Panc1 (cell line): ENCODE measurements at regions not wholly inside any gene's neighbourhood (a gene's known extent, or its start where the extent isn't known, plus 50 kb on each side); places are given as distances from the start of the nearest gene placed in this dataset.

Experiments
- ATAC-seq: fragments of 200-7000 bp; cut with Tn5 transposase; 2 replicates; pipeline ENCODE4 v1.9.1; 2020; ENCODE audit warnings: mild to moderate bottlenecking, moderate library complexity
- BruUV-seq: library from RNA; stranded (reverse); fragments of 400-500 nt; replicated peaks from 2 replicates; lab custom pipeline; 2021; lab: Mats Ljungman, UMichigan
- CTCF ChIA-PET: fragments of 300-600 bp; sonication (Branson Sonifier 250); formaldehyde crosslinking; loops from one replicate; lab custom pipeline; 2022; ENCODE audit warnings: antibody characterized with exemption; lab: Charles Lee
- POLR2A ChIA-PET: fragments of 300-600 bp; sonication (Branson Sonifier 250); formaldehyde crosslinking; loops from one replicate; lab custom pipeline; 2022; ENCODE audit warnings: antibody characterized with exemption; lab: Charles Lee
- DNase-seq: peaks from one replicate; pipeline ENCODE4 v3.0.0-alpha.2; 2010; ENCODE audit warnings: low read depth, low spot score
- H3K27ac ChIP-seq: 2 replicates; pipeline ENCODE4 v1.5.1; 2011; ENCODE audit warnings: mild to moderate bottlenecking, low read length, inconsistent platforms
- H3K27me3 ChIP-seq: fragments of 200-500 bp; sonication (Bioruptor generic); 2 replicates; pipeline ENCODE4 v1.6.0; 2014; ENCODE audit warnings: low read length, inconsistent platforms; ENCODE audit not compliant: control insufficient read depth, insufficient read depth
- H3K36me3 ChIP-seq: fragments of 200-500 bp; sonication (Bioruptor generic); 2 replicates; pipeline ENCODE4 v1.5.1; 2014; ENCODE audit warnings: inconsistent platforms, mild to moderate bottlenecking, low read length, moderate library complexity; ENCODE audit not compliant: control insufficient read depth, insufficient read depth
- H3K4me1 ChIP-seq: 2 replicates; pipeline ENCODE4 v1.5.1; 2011; ENCODE audit warnings: inconsistent platforms, mild to moderate bottlenecking, low read length, moderate library complexity; ENCODE audit not compliant: control insufficient read depth, insufficient read depth
- H3K4me3 ChIP-seq, 2 experiments: 2 replicates each; pipeline ENCODE4 v1.5.1; 2011 to 2012; ENCODE audit warnings: low read depth in 2 of 2, low read length in 2 of 2, mild to moderate bottlenecking in 2 of 2, inconsistent platforms in 1 of 2, moderate library complexity in 1 of 2
- H3K9me3 ChIP-seq: fragments of 200-500 bp; sonication (Bioruptor generic); 2 replicates; pipeline ENCODE4 v1.5.1; 2014; ENCODE audit warnings: low read depth, mild to moderate bottlenecking, inconsistent platforms, low read length, moderate library complexity; ENCODE audit not compliant: control insufficient read depth, insufficient read depth
- CTCF ChIP-seq: fragments of 450-650 bp; IDR thresholded peaks from 2 replicates; pipeline ENCODE4 v1.5.1; 2017; ENCODE audit warnings: mild to moderate bottlenecking
- POLR2AphosphoS5 ChIP-seq: IDR thresholded peaks from 2 replicates; pipeline ENCODE4 v1.6.1; 2012; ENCODE audit warnings: mild to moderate bottlenecking, low read depth, low read length, moderate library complexity
- SIN3A ChIP-seq: IDR thresholded peaks from 2 replicates; pipeline ENCODE4 v1.6.1; 2012; ENCODE audit warnings: low read depth, mild to moderate bottlenecking, low read length, moderate library complexity, borderline replicate concordance; ENCODE audit not compliant: insufficient read depth
- TCF7L2 ChIP-seq: IDR thresholded peaks from 2 replicates; pipeline ENCODE4 v1.6.1; 2011; ENCODE audit warnings: mild to moderate bottlenecking, low read depth, low read length, inconsistent platforms
- in situ Hi-C: cut with HindIII; loops from 2 replicates; pipeline ENCODE4 v1.10.0; 2016; ENCODE audit warnings: low sequenced_read_pairs, low pct_unique_long_range_greater_than_20kb
- intact Hi-C: fragments of 100-400 bp; cut with micrococcal nuclease; formaldehyde crosslinking; loops from one replicate; pipeline ENCODE4 v1.10.0; 2022; ENCODE audit not compliant: unreplicated experiment
- TF ChIP-seq, protein P1 (sequence below), 2 experiments: IDR thresholded peaks; 2 replicates each; pipeline ENCODE4 v1.6.1; 2011 to 2012; ENCODE audit warnings: low read depth in 2 of 2, control low read depth in 1 of 2, low read length in 1 of 2, mild to moderate bottlenecking in 1 of 2, moderate library complexity in 1 of 2; ENCODE audit not compliant: insufficient read depth in 1 of 2

GRCh38 chr3:178200316-178200715, 335.9 kb upstream of the KCNMB2 start:
- ChIA-PET CTCF (no interaction called here), POLR2A (no interaction called here)
- ATAC-seq, result no peak
- no peak for TF ChIP-seq SIN3A
- TF ChIP-seq TCF7L2, result no peak
- TF ChIP-seq, protein P1, sequence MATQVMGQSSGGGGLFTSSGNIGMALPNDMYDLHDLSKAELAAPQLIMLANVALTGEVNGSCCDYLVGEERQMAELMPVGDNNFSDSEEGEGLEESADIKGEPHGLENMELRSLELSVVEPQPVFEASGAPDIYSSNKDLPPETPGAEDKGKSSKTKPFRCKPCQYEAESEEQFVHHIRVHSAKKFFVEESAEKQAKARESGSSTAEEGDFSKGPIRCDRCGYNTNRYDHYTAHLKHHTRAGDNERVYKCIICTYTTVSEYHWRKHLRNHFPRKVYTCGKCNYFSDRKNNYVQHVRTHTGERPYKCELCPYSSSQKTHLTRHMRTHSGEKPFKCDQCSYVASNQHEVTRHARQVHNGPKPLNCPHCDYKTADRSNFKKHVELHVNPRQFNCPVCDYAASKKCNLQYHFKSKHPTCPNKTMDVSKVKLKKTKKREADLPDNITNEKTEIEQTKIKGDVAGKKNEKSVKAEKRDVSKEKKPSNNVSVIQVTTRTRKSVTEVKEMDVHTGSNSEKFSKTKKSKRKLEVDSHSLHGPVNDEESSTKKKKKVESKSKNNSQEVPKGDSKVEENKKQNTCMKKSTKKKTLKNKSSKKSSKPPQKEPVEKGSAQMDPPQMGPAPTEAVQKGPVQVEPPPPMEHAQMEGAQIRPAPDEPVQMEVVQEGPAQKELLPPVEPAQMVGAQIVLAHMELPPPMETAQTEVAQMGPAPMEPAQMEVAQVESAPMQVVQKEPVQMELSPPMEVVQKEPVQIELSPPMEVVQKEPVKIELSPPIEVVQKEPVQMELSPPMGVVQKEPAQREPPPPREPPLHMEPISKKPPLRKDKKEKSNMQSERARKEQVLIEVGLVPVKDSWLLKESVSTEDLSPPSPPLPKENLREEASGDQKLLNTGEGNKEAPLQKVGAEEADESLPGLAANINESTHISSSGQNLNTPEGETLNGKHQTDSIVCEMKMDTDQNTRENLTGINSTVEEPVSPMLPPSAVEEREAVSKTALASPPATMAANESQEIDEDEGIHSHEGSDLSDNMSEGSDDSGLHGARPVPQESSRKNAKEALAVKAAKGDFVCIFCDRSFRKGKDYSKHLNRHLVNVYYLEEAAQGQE (IDR thresholded peaks at IDR 0.05; ENCODE audit: insufficient read depth in 1 of 2, low read depth in 2 of 2, low read length in 1 of 2), result no peak
- TF ChIP-seq CTCF, result no peak
- no peak for TF ChIP-seq POLR2AphosphoS5
- H3K36me3 ChIP-seq, result no peaks in the 10 kb centered on the region
- no TSS peak for BruUV-seq
- H3K4me1 ChIP-seq, result no peaks in the 10 kb centered on the region
- no peak overlapping the region for H3K27ac ChIP-seq
- DNase-seq, result no peak
- H3K9me3 ChIP-seq, result no peaks in the 10 kb centered on the region
- intact Hi-C loops (no loop called here), in situ Hi-C loops (no loop called here)
- H3K27me3 ChIP-seq, result no peaks in the 10 kb centered on the region
- H3K4me3 ChIP-seq, result no peak overlapping the region

DNA sequence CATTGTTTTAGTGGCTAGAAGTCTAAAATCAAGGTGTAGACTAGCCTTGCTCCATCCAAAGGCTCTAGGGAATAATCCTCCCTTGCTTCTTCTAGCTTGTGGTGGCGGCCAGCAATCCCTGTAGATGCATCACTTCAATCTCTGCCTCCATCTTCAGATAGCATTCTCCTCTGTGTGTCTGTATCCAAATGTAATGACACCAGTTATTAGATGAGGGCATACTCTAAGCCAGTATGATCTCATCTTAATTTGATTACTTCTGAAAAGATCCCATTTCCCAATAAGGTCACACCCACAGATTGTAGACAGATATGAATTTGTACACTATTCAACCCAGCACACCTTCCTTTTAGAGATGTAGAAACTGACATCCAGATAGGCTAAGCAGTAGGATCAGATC, 334.5 kb upstream of the KCNMB2 start:
- no peak for TF ChIP-seq SIN3A
- TF ChIP-seq POLR2AphosphoS5, result no peak
- TF ChIP-seq TCF7L2, result no peak
- TF ChIP-seq CTCF, result no peak
- TF ChIP-seq, protein P1 (IDR thresholded peaks at IDR 0.05; ENCODE audit: insufficient read depth in 1 of 2, low read depth in 2 of 2, low read length in 1 of 2), result no peak
- intact Hi-C loops, result no loop called here
- DNase-seq (no peak), ATAC-seq (no peak)
- ChIA-PET CTCF (no interaction called here), POLR2A (interaction anchor here (0.7 kb wide), 1 partner anchor 719 kb away, joined by 10 read pairs; no protein-coding TSS in a partner anchor)
- Histone ChIP-seq H3K4me1 (no peaks in the 10 kb centered on the region), H3K27ac (no peak overlapping the region), H3K36me3 (no peaks in the 10 kb centered on the region), H3K27me3 (no peaks in the 10 kb centered on the region), H3K9me3 (no peaks in the 10 kb centered on the region), H3K4me3 (no peak overlapping the region)
- no TSS peak for BruUV-seq
- in situ Hi-C loops, result no loop called here
